ENCODE measurements at regions not wholly inside any gene's neighbourhood (a gene's known extent, or its start where the extent isn't known, plus 50 kb on each side); places are given as distances from the start of the nearest gene placed in this dataset.

GRCh38 chr21:28714777-28715464 lies 277.8 kb downstream of the LTN1 start (continued):
- TF ChIP-seq MEF2D (tag; conservative IDR thresholded peaks at IDR 0.05; ENCODE audit: low read depth), result no peak

- Histone ChIP-seq H3K79me2 (ENCODE audit: control insufficient read depth, insufficient read depth, low read length) (no peaks in the 10 kb centered on the region), H3K36me3 (ENCODE audit: control insufficient read depth, insufficient read depth, low read length) (no peaks in the 10 kb centered on the region), H3K4me1 (replicated peaks in 1 of 2; ENCODE audit: control insufficient read depth in 2 of 2, insufficient read depth in 2 of 2, low read length in 2 of 2) (no peaks in the 10 kb centered on the region), H3K9ac (ENCODE audit: insufficient read depth in 1 of 2, low read depth in 2 of 2, low read length in 2 of 2) (no peak overlapping the region), H3K4me2 (ENCODE audit: insufficient read depth, low read length) (no peak overlapping the region), H3K27me3 (ENCODE audit: control insufficient read depth in 2 of 2, insufficient read depth in 2 of 2, low read length in 2 of 2) (no peaks in the 10 kb centered on the region), H3K9me1 (ENCODE audit: control insufficient read depth, insufficient read depth, low read length) (no peaks in the 10 kb centered on the region), H3K4me3 (no peak overlapping the region), H2AFZ (ENCODE audit: low read depth, low read length) (no peak overlapping the region), H3K27ac (ENCODE audit: extremely low read depth, low read depth, low read length) (no peak overlapping the region), H3K9me3 (replicated peaks; ENCODE audit: control insufficient read depth, insufficient read depth, low read depth, low read length) (no peaks in the 10 kb centered on the region), H4K20me1 (replicated peaks; ENCODE audit: control insufficient read depth, insufficient read depth, low read length) (no peaks in the 10 kb centered on the region)
- ChIA-PET POLR2A (no interaction called here), CTCF (ENCODE audit: low intra/inter-chr PET ratio) (no interaction called here)
- no TSS peak for BruUV-seq (replicated peaks)
- intact Hi-C loops (cut with micrococcal nuclease) (no loop called here), in situ Hi-C loops (cut with MboI) (no loop called here)
- TF ChIP-seq FOXP1 (CRISPR knock-in tag; IDR thresholded peaks at IDR 0.05) (no peak), ZNF449 (CRISPR knock-in tag; IDR thresholded peaks at IDR 0.05) (no peak), ZC3H8 (IDR thresholded peaks at IDR 0.05) (no peak)
- no peak for ATAC-seq
- DNase-seq (ENCODE audit: extremely low read depth in 1 of 4, low spot score in 3 of 4), result no peak
- no peak for FAIRE-seq
Measured at GRCh38 chr21:28712411-28712810, 280.3 kb downstream of the LTN1 start.
